ENCODE measurements at regions not wholly inside any gene's neighbourhood (a gene's known extent, or its start where the extent isn't known, plus 50 kb on each side); places are given as distances from the start of the nearest gene placed in this dataset.

- Histone ChIP-seq H3K4me1 (no peaks in the 10 kb centered on the region), H3K27ac (no peak overlapping the region), H3K27me3 (no peaks in the 10 kb centered on the region), H3K36me3 (no peaks in the 10 kb centered on the region), H3K9me3 (no peaks in the 10 kb centered on the region), H3K4me3 (no peak overlapping the region)
- TF ChIP-seq POLR2A (IDR thresholded peaks at IDR 0.05) (no peak), CTCF (IDR thresholded peaks at IDR 0.05 in 4 of 5, conservative IDR thresholded peaks at IDR 0.05 in 1 of 5) (no peak)
- intact Hi-C loops (cut with DNase I; ENCODE audit: low total_unique reads) (no loop called here), in situ Hi-C loops (cut with MboI; ENCODE audit: low sequenced_read_pairs in 4 of 4) (no loop called here)
- DNase-seq: no peak
- ATAC-seq: no peak
Observed at GRCh38 chr11:106331176-106331575, 253.7 kb downstream of the AASDHPPT start.

- Histone ChIP-seq H3K9me3 (no peaks in the 10 kb centered on the region), H3K4me1 (no peaks in the 10 kb centered on the region), H3K27ac (no peak overlapping the region), H3K27me3 (no peaks in the 10 kb centered on the region), H3K36me3 (no peaks in the 10 kb centered on the region), H3K4me3 (no peak overlapping the region)
- intact Hi-C loops (cut with DNase I; ENCODE audit: low total_unique reads): no loop called here
- in situ Hi-C loops (cut with MboI; ENCODE audit: low sequenced_read_pairs in 4 of 4): no loop called here
- TF ChIP-seq CTCF (IDR thresholded peaks at IDR 0.05 in 4 of 5, conservative IDR thresholded peaks at IDR 0.05 in 1 of 5): no peak
- no peak for TF ChIP-seq POLR2A (IDR thresholded peaks at IDR 0.05)
- DNase-seq: no peak
- no peak for ATAC-seq
Observed at GRCh38 chr11:106333678-106334077, 256.2 kb downstream of the AASDHPPT start.

- ATAC-seq (no peak), DNase-seq (no peak)
- TF ChIP-seq POLR2A (IDR thresholded peaks at IDR 0.05) (no peak), CTCF (IDR thresholded peaks at IDR 0.05 in 4 of 5, conservative IDR thresholded peaks at IDR 0.05 in 1 of 5) (no peak)
- Histone ChIP-seq H3K4me1 (no peaks in the 10 kb centered on the region), H3K27ac (no peak overlapping the region), H3K27me3 (no peaks in the 10 kb centered on the region), H3K36me3 (no peaks in the 10 kb centered on the region), H3K4me3 (no peak overlapping the region), H3K9me3 (no peaks in the 10 kb centered on the region)
- in situ Hi-C loops (cut with MboI; ENCODE audit: low sequenced_read_pairs in 4 of 4) (no loop called here), intact Hi-C loops (cut with DNase I; ENCODE audit: low total_unique reads) (no loop called here)
Observed at GRCh38 chr11:106344394-106344793, 266.9 kb downstream of the AASDHPPT start.

GRCh38 chr11:106344966-106345365 lies 267.5 kb downstream of the AASDHPPT start:
- Histone ChIP-seq H3K4me1 (no peaks in the 10 kb centered on the region), H3K4me3 (no peak overlapping the region), H3K9me3 (no peaks in the 10 kb centered on the region), H3K27me3 (no peaks in the 10 kb centered on the region), H3K36me3 (no peaks in the 10 kb centered on the region), H3K27ac (no peak overlapping the region)
- in situ Hi-C loops (cut with MboI; ENCODE audit: low sequenced_read_pairs in 4 of 4) (no loop called here), intact Hi-C loops (cut with DNase I; ENCODE audit: low total_unique reads) (no loop called here)
- no peak for TF ChIP-seq CTCF (IDR thresholded peaks at IDR 0.05 in 4 of 5, conservative IDR thresholded peaks at IDR 0.05 in 1 of 5)
- no peak for TF ChIP-seq POLR2A (IDR thresholded peaks at IDR 0.05)
- DNase-seq: no peak
- no peak for ATAC-seq

GRCh38 chr11:106353031-106353430 lies 275.6 kb downstream of the AASDHPPT start:
- DNase-seq (no peak), ATAC-seq (no peak)
- Histone ChIP-seq H3K9me3 (no peaks in the 10 kb centered on the region), H3K27ac (no peak overlapping the region), H3K4me3 (no peak overlapping the region), H3K27me3 (no peaks in the 10 kb centered on the region), H3K4me1 (no peaks in the 10 kb centered on the region), H3K36me3 (no peaks in the 10 kb centered on the region)
- in situ Hi-C loops (cut with MboI; ENCODE audit: low sequenced_read_pairs in 4 of 4): no loop called here
- intact Hi-C loops (cut with DNase I; ENCODE audit: low total_unique reads): no loop called here
- TF ChIP-seq CTCF (IDR thresholded peaks at IDR 0.05 in 4 of 5, conservative IDR thresholded peaks at IDR 0.05 in 1 of 5): no peak
- no peak for TF ChIP-seq POLR2A (IDR thresholded peaks at IDR 0.05)
